Stimulated activated CD4-positive, alpha-beta T cell treated with anti-CD3 and anti-CD28 coated beads, TNF-alpha, amount 100 ng/mL, for 48 hours (primary cell): ENCODE measurements at regions not wholly inside any gene's neighbourhood (a gene's known extent, or its start where the extent isn't known, plus 50 kb on each side); places are given as distances from the start of the nearest gene placed in this dataset.
"Not testable (repeated sequence)": the region's sequence is repeated elsewhere in the genome, so short reads cannot be mapped to it uniquely, and the experiment has no call there.

Experiments
- DNase-seq, 3 donors: peaks; one replicate each; pipeline ENCODE4 v3.0.0-alpha.2; 2020; ENCODE audit warnings: low read depth in 3 of 3

DNA sequence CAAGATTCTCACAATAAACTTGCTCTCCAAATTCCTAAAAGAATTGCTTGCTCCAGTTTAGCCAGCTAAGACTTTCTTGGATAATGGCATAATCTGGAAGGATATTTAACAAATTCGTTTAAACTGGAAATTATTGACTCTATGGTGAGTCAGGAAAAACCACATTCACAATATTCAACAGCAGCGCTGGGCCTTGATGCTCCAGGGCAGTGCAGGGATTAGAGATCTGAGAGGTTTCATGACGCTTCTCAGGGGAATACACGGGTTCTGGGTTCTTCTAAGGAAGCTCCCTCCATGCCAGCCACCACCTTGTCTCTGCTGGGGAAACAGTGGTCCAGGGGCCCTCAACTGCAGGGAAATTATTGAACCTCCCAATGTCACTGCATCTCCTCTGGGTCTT, 123.3 kb upstream of the FAM20C start:
- not testable (repeated sequence) for DNase-seq

GRCh38 chr7:69499-70123, 122.8 kb upstream of the FAM20C start:
- not testable (repeated sequence) for DNase-seq

GRCh38 chr7:70207-70606, 122.2 kb upstream of the FAM20C start:
- DNase-seq: not testable (repeated sequence)

- not testable (repeated sequence) for DNase-seq
Observed at GRCh38 chr7:70989-71388, 121.4 kb upstream of the FAM20C start.

DNA sequence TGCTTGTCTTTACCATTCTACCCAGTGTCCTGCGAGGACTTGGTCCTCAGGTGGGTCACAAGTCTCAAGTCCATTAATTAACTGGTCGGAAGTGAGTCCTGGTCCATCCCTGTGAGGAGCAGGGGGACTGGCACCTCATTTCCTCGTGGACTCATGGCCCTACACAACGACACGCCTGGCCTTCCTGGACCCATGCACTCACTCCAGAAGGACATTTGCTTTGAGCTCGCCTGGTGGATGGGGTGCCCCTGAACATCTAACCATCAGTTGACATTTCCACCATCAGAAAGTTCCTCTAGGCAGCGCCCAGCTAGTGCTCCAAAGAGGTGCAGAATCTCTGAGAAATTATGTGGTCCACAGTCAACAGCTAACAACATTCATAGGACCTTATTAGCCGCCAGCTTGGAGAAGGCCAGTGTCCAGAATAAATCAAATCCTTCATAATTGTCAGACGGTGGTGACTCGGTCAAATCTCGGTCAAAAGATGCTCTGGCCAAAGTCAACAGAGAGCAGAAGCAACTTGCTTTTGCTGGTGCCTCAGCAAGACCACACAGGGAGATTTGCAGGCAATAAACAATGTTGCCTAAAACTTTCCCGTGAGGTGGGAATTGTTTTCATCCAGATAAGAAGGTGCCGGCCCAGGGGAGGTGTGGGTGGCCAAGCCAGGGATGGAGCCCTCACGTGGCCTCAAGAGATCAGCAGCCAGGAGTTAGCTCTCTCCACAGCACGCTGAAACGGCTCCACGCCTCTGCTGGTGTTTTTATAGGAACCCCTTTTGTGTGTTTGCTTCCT, 119.9 kb upstream of the FAM20C start:
- not testable (repeated sequence) for DNase-seq

GRCh38 chr7:73058-73331, 119.4 kb upstream of the FAM20C start:
- not testable (repeated sequence) for DNase-seq

DNA sequence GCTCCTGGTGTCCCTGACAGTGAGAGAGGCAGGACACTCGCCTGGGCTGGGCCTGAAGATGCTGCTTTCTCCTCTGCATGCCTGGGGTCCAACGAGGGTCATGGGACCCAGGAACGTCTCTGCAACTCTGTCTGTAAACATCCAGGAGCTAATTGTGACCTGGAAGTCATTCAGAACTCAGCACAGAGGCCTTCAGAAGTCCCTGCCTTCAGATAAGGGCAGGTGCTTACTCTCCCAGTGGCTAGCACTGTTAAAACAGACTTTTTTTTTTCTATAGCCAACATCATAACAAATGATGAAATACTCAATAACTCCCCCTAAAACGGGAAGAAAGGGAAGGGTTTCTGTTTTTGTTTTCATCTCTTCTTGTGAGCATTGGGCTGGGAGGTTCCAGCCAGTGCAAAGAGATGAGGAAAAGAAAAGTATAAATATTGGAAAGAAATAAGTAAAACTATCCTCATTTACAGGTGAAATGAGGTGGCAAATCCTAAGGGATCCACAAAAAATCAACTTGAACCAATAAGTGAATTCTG, 118.3 kb upstream of the FAM20C start:
- not testable (repeated sequence) for DNase-seq

- not testable (repeated sequence) for DNase-seq
Observed at GRCh38 chr7:75511-75910, 116.9 kb upstream of the FAM20C start.

GRCh38 chr7:76202-76601, 116.2 kb upstream of the FAM20C start:
- not testable (repeated sequence) for DNase-seq

DNA sequence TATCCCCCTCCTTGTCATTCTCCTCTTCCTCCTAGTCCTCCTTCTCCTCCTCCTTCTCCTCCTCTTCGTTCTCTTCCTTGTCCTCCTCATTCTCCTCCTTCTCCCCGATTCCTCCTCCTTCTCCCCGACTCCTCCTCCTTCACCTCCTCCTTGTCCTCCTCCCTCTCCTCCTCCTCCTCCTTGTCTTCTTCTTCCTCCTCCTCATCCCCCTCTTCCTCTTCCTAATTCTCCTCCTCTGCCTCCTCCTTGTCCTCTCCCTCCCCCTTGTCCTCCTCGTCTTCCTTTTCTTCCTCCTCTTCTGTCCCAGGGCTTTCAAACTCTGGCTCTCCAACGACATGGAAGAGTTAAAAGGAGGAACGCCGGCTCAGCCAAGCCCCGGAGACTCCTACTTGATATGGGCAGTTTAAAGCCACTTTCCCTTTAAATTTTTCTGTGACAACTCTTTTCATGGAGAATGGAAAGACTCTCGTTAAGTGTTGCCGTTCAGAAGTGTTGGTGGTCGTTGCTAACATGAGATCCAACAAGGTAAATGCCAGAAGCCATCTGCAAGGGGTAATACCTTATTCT, 115.5 kb upstream of the FAM20C start:
- DNase-seq: not testable (repeated sequence)

GRCh38 chr7:78862-79261, 113.5 kb upstream of the FAM20C start:
- not testable (repeated sequence) for DNase-seq

GRCh38 chr7:79400-80055, 112.8 kb upstream of the FAM20C start:
- DNase-seq: not testable (repeated sequence)

DNA sequence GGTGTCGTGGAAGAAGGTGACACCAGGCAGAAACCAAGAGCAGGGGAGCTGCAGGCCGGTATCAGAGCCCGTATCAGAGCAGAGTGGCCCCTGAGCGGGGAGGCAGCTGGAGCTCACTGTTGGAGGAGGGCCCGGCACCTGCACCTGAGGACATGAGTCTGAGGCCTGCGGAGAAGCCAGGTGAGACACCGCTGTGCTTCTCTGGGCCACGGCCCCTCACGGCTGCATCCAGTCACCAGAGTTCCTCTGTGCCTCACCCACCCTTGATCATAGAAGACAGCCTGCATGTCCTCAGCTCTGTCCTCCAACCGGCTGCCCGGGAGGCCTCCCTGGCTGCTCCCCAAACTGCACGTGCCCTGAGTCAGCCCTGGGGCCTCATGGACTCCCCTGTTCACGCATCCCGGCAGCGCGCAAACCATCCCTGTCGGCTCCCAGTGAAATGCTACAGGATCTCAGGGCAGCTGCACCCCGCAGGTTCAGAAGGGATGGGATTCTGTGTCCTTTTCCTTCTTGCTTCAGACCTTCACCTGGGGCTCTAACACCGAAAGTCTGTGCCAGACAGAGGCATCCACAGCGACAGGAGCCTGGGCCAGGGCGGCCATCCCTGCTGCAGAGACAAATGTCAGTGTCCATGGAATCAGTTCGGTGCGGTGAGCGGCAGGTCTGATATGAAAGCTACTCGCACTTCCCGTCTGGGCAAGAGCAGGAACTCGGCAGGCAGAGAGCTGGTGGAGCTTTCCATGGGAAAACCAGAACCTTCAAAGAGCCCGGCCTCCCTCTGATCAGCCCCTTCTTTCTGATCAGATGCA, 111.9 kb upstream of the FAM20C start:
- DNase-seq: no peak

GRCh38 chr7:81068-81925, 111.1 kb upstream of the FAM20C start:
- no peak for DNase-seq

DNA sequence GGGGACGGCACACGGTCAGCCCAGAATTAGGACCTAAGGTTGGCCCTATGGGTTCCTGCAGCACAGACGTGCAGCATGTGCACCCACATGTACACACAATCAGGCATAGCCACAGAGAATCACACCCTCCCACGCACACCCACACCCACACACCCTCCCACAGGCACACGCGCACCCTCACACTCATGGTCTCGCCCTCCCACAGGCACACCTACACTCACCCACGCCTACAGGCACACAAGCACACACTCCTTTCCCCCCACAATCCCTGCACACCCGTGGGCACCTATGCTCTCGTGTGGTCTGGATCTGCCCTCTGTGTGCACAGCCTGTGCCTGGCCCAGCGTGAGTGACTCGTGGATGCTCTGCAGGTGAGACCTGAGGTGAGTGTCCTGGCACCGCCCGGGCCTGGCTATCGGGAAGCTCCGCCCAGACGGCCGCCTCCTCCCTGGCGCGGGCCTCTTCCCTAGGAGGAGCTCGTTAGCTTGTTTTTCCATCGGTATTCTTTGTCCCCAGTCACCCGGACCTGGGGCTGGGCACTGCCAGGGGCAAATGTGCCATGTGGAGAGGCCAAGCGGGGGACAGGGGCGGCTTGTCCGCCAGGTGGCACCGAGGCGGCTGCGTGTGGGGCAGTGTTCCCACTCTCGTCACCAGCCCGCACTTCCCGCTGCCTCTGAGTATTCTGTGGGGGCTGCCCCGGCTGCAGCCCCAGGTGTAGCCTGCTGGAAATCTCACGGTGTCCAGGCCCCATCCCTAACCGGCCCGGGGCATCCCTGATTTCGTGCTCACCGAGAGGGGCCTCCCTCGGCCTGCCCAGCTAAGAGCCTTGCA, 110.2 kb upstream of the FAM20C start:
- DNase-seq: no peak

DNA sequence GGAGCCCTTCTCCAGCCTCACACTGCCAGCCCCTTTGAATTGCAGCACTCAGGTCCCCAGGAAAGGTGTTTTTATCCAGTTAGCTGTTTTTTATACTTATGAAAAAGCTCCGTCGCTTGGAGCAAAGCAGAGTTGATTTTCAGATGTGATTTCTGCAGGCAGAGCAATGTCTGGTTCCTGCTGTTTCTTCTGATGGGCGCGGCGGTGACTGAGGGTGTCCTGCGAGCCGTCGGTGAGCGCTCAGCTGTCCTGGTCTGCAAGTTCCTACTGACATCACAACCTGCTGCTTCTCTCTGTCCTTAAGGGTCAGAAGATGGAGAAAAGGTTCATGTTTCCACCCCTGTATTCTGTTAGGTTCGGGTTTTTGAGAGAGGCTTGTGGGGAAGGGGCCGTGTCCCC, 109.6 kb upstream of the FAM20C start:
- DNase-seq: no peak

DNA sequence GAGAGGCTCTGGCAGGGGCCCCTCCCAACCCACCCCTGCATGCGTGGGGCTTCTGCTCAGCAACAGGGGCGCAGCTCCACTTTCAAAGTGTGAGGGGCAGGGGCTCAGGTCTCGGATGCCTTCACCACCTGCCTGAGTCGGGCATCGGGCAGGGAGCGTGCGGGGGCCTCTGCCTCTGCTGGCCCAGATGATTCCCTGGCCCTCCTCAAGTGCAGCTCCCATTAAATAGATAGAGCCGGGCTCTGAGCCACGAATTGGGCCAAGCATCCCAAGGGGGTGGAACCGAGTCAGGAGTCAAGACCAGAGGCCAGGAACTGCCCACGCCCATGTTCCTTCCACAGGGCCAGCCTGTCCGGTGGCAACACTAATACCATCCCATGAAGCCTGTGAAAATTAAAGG, 108.9 kb upstream of the FAM20C start:
- DNase-seq: no peak

DNA sequence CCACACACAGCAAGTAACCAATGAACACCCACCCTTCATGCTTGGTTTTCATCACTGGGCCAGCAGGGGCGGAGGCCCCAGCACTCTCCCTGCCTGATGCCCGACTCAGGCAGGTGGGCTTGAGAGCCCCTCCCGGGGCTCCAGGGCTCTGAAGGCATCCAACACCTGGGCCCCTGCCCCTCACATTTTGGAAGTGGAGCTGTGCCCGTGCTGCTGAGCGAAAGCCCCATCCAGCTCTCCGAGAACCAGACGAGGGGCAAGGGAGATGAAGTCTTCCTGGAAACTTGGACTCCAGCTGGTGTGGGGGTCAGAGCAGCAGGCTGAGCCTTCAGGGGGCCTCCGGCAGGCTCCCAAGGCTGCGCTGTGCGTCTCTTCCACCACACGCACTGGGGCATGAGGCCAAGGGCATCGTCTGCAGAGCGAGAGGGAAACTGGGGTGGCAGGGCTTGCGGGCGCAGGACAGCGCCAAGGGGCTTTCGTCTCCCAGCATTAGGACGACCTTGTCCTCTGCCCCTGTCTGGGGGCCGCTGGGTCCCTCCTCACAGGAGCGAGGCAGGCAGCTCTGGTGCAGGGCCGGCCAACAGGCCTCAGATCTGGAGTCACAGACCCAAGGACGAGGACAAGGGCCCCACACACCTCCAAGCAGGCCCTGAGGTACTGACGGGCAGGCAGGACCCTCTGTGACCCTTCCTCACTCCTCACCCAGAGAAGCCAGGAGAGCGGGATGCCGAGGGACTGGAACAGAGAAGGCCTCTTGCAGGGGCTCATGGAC, 108.3 kb upstream of the FAM20C start:
- no peak for DNase-seq

- no peak for DNase-seq
Observed at GRCh38 chr7:84633-85020, 107.7 kb upstream of the FAM20C start.
